ENCODE measurements at regions not wholly inside any gene's neighbourhood (a gene's known extent, or its start where the extent isn't known, plus 50 kb on each side); places are given as distances from the start of the nearest gene placed in this dataset.

GRCh38 chr5:28499766-28500290 lies 1461.4 kb upstream of the CDH9 start:
- TF ChIP-seq CTCF (IDR thresholded peaks at IDR 0.05), result no peak
- no peak for TF ChIP-seq POLR2A (IDR thresholded peaks at IDR 0.05)
- no peak for TF ChIP-seq POLR2AphosphoS5 (IDR thresholded peaks at IDR 0.05)

All from prostate gland (tissue), 2 donors.